Body of pancreas (tissue), 4 donors: ENCODE measurements at regions not wholly inside any gene's neighbourhood (a gene's known extent, or its start where the extent isn't known, plus 50 kb on each side); places are given as distances from the start of the nearest gene placed in this dataset.

Experiments
- CTCF ChIP-seq, 7 experiments: fragments of 450-650 bp in 4 of 7; fragments of 200-600 bp in 3 of 7; sonication (generic) in 3 of 7; IDR thresholded peaks; one replicate each; pipeline ENCODE4 v1.5.1; 2016 to 2019; ENCODE audit warnings: antibody characterized with exemption in 7 of 7
- POLR2A ChIP-seq, 3 donors: fragments of 450-650 bp; IDR thresholded peaks; one replicate each; pipeline ENCODE4 v1.6.1; 2016; ENCODE audit warnings: antibody characterized with exemption in 3 of 3, mild to moderate bottlenecking in 2 of 3

GRCh38 chr21:18989953-18990495, 586.4 kb upstream of the TMPRSS15 start:
- no peak for TF ChIP-seq CTCF (IDR thresholded peaks at IDR 0.05)
- no peak for TF ChIP-seq POLR2A (IDR thresholded peaks at IDR 0.05)
